Erythroblast (primary cell): ENCODE measurements at regions not wholly inside any gene's neighbourhood (a gene's known extent, or its start where the extent isn't known, plus 50 kb on each side); places are given as distances from the start of the nearest gene placed in this dataset.

Source experiments
- GATA1 ChIP-seq: IDR thresholded peaks from 2 replicates; pipeline ENCODE4 v1.6.1; 2011; ENCODE audit warnings: low read depth, mild to moderate bottlenecking, control low read depth, low read length, moderate library complexity
- POLR2A ChIP-seq: IDR thresholded peaks from 2 replicates; pipeline ENCODE4 v1.6.1; 2011; ENCODE audit warnings: mild to moderate bottlenecking, low read length

DNA sequence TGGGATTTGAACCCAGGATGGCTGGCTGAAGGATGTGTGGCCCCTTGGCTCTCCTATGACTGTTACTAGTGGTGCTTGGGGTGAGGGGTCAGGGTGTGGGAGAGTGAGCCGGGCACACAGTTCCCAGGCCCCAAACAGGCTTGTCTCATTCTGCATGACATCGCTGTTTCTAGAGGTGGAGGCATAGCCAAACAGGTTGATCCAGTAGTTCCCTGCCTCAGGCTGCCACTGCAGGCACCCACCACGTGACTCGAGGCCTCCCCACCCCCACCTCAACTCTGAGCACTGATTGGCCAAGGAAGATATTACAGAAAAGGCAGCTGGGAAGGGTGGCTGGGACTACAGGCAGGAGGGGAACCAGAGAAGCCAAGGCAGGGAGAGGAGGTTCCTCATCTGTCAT, 102.6 kb downstream of the NCOR2 start:
- TF ChIP-seq POLR2A (no peak), GATA1 (no peak)
